Tibial nerve (tissue), 4 donors: ENCODE measurements at regions not wholly inside any gene's neighbourhood (a gene's known extent, or its start where the extent isn't known, plus 50 kb on each side); places are given as distances from the start of the nearest gene placed in this dataset.

Experiments
- CTCF ChIP-seq, 5 experiments: fragments of 200-600 bp in 3 of 5; fragments of 450-650 bp in 2 of 5; sonication (generic) in 3 of 5; IDR thresholded peaks; one replicate each; pipeline ENCODE4 v1.5.1; 2016 to 2019; ENCODE audit warnings: antibody characterized with exemption in 5 of 5, mild to moderate bottlenecking in 3 of 5, moderate library complexity in 2 of 5
- EP300 ChIP-seq, 2 donors: sonication (generic); formaldehyde crosslinking; IDR thresholded peaks; one replicate each; pipeline ENCODE4 v1.6.1; 2017; ENCODE audit warnings: antibody characterized with exemption in 2 of 2, mild to moderate bottlenecking in 1 of 2
- POLR2A ChIP-seq, 2 donors: fragments of 450-650 bp; IDR thresholded peaks; one replicate each; pipeline ENCODE4 v1.6.1; 2017; ENCODE audit warnings: antibody characterized with exemption in 2 of 2, mild to moderate bottlenecking in 2 of 2, moderate library complexity in 2 of 2

GRCh38 chr18:78528411-78529258 is 451.0 kb upstream of the SALL3 start:
- no peak for TF ChIP-seq CTCF (IDR thresholded peaks at IDR 0.05)
- TF ChIP-seq EP300 (IDR thresholded peaks at IDR 0.05), result no peak
- no peak for TF ChIP-seq POLR2A (IDR thresholded peaks at IDR 0.05)
